ENCODE measurements at regions not wholly inside any gene's neighbourhood (a gene's known extent, or its start where the extent isn't known, plus 50 kb on each side); places are given as distances from the start of the nearest gene placed in this dataset.

GRCh38 chr12:39138268-39138667, 232.9 kb upstream of the CPNE8 start:
- DNase-seq (ENCODE audit: low read depth) = no peak
- H3K4me3 ChIP-seq (ENCODE audit: low read depth, low read length) = no peak overlapping the region
- TF ChIP-seq, protein P1, sequence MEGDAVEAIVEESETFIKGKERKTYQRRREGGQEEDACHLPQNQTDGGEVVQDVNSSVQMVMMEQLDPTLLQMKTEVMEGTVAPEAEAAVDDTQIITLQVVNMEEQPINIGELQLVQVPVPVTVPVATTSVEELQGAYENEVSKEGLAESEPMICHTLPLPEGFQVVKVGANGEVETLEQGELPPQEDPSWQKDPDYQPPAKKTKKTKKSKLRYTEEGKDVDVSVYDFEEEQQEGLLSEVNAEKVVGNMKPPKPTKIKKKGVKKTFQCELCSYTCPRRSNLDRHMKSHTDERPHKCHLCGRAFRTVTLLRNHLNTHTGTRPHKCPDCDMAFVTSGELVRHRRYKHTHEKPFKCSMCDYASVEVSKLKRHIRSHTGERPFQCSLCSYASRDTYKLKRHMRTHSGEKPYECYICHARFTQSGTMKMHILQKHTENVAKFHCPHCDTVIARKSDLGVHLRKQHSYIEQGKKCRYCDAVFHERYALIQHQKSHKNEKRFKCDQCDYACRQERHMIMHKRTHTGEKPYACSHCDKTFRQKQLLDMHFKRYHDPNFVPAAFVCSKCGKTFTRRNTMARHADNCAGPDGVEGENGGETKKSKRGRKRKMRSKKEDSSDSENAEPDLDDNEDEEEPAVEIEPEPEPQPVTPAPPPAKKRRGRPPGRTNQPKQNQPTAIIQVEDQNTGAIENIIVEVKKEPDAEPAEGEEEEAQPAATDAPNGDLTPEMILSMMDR (conservative IDR thresholded peaks at IDR 0.05; ENCODE audit: low read depth, low read length) = no peak

DNA sequence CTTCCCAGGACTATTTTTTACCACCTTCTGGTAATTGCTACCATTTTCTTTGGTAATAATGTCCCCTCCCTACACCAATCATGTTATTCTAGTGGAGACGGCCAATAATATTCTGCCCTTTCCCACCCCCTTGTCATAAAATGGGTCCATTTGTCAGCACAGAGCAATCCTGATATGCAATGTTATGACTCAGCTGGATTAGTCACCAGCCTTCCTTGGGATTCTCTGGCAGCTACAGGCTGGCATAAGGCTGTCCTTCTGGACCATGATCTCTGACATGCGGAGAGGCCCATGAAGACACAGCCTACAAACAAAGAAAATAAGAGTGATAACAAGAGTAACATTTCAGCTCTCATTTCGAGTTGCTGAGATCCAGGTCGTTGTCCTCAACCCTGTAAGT, 222.0 kb upstream of the CPNE8 start:
- no peak overlapping the region for H3K4me3 ChIP-seq (ENCODE audit: low read depth, low read length)
- TF ChIP-seq, protein P1 (conservative IDR thresholded peaks at IDR 0.05; ENCODE audit: low read depth, low read length) = no peak
- peak; percentile 64 for DNase-seq (ENCODE audit: low read depth)

- no peak overlapping the region for H3K4me3 ChIP-seq (ENCODE audit: low read depth, low read length)
- DNase-seq (ENCODE audit: low read depth) = no peak
- TF ChIP-seq, protein P1 (conservative IDR thresholded peaks at IDR 0.05; ENCODE audit: low read depth, low read length) = no peak
These were observed 220.2 kb upstream of the CPNE8 start for GRCh38 chr12:39125566-39125965.

- TF ChIP-seq, protein P1 (conservative IDR thresholded peaks at IDR 0.05; ENCODE audit: low read depth, low read length) = no peak
- no peak overlapping the region for H3K4me3 ChIP-seq (ENCODE audit: low read depth, low read length)
- DNase-seq (ENCODE audit: low read depth) = no peak
These were observed 219.4 kb upstream of the CPNE8 start for GRCh38 chr12:39124768-39125167.

- TF ChIP-seq, protein P1 (conservative IDR thresholded peaks at IDR 0.05; ENCODE audit: low read depth, low read length) = no peak
- H3K4me3 ChIP-seq (ENCODE audit: low read depth, low read length) = no peak overlapping the region
- DNase-seq (ENCODE audit: low read depth) = no peak
These were observed 218.3 kb upstream of the CPNE8 start for GRCh38 chr12:39123580-39124253.

- no peak for DNase-seq (ENCODE audit: low read depth)
- H3K4me3 ChIP-seq (ENCODE audit: low read depth, low read length) = no peak overlapping the region
- TF ChIP-seq, protein P1 (conservative IDR thresholded peaks at IDR 0.05; ENCODE audit: low read depth, low read length) = no peak
These were observed 217.3 kb upstream of the CPNE8 start for GRCh38 chr12:39122562-39123204.

GRCh38 chr12:39116861-39117260, 211.5 kb upstream of the CPNE8 start:
- TF ChIP-seq, protein P1 (conservative IDR thresholded peaks at IDR 0.05; ENCODE audit: low read depth, low read length) = no peak
- no peak for DNase-seq (ENCODE audit: low read depth)
- no peak overlapping the region for H3K4me3 ChIP-seq (ENCODE audit: low read depth, low read length)

Measured in epithelial cell of proximal tubule (primary cell).